Hematopoietic multipotent progenitor cell treated with erythropoietin and hydrocortisone succinate and interleukin-3 and kit ligand, for 4 days (in vitro differentiated cells): ENCODE measurements at regions not wholly inside any gene's neighbourhood (a gene's known extent, or its start where the extent isn't known, plus 50 kb on each side); places are given as distances from the start of the nearest gene placed in this dataset.
A peak's percentile ranks its signal among the peaks of the same experiment; 100 is the strongest.
"Not testable (repeated sequence)": the region's sequence is repeated elsewhere in the genome, so short reads cannot be mapped to it uniquely, and the experiment has no call there.

ENCODE experiments used
- DNase-seq: peaks from one replicate; pipeline ENCODE4 v3.0.0-alpha.2; 2015

- DNase-seq: no peak
These were observed 397.6 kb upstream of the MAF start for GRCh38 chr16:79998143-79998542.

GRCh38 chr16:79997257-79997656 is 396.7 kb upstream of the MAF start:
- peak; percentile 42 for DNase-seq

DNA sequence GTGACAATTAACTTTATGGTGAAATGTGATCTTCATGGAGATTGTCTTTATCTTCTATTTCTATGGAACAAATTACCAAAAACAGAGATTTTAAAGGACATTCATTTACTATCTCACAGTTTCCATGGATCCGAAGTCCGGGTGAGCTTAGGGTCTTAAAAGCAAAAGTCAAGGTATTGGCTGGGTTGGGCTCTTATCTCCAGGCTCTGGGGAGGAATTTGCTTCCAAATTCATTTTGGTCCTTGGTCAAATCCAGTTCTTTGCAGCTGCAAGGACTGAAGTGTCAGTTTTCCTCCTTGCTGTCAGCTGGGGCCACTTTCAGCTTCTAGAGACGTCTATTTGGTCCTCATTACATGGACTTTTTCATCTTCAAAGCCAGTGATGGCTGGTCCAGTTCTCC is 395.8 kb upstream of the MAF start:
- no peak for DNase-seq

DNA sequence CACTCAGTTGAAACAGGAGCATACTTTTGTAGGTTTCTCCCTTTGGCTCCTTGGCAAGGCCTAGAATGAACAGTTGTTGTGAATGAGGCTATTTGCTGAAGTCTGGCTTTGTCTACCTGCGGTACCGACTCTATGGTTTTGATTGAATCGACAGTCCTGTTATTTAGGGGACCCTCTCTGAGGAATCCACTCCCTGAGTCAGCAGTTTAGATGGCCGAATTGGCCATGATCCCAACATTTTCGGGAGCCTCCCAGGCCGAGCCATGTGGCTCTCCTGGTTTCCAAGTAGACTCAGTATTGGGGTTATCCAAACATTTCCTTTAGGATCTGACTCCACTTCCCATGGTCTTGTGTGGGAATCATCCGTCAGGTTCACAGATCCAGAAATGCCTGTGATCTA is 394.8 kb upstream of the MAF start:
- no peak for DNase-seq

GRCh38 chr16:79994418-79994817 is 393.9 kb upstream of the MAF start:
- DNase-seq: no peak

DNA sequence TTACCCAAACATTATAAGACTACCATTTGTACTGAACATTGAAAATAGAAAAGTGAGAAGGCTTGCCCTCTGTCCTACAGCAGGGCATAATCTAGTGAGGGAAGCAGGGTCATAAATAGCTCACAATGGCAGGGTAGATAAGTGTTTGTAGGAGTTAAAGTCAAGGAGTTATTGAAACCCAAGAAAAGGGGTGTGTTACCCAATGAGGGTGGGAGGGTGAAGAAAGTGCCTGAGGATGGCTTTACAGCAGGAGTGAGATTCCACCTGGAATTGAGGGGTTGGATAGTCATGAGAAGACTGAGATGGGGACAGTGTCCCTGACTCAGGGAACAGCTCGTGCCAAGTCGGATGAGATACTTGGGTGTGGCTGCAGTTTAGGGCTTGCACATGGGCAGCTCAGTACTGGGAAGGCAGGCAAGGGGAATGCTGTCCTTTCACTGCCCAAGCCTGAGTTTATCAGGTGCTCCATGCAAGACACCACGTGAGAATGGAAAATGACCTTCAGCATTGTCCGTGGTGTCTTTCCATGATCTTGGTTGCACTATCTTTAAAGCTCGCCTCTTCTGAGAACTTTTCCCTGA is 393.2 kb upstream of the MAF start:
- DNase-seq: no peak

- no peak for DNase-seq
These were observed 391.4 kb upstream of the MAF start for GRCh38 chr16:79991969-79992368.

GRCh38 chr16:79988721-79989220 is 388.2 kb upstream of the MAF start:
- no peak for DNase-seq

DNA sequence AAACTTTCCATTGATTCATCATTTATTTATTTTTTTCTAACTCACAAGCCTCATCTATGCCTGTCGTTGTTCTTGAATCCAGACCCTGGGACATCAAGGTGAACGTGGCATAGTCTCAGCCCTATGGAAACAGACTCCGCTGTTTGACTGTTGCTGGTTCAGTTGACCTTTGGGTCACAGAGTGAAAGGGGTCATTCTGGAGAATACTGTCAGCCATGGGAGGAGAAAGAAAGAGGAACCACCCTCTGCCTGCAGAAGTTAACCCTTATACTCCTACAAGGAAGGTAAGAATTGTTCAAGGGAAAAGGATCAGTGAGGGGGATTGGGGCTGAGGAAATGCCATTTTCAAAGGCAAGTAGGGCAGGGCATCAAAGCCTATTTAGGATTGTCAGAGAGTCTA is 387.6 kb upstream of the MAF start:
- no peak for DNase-seq

DNA sequence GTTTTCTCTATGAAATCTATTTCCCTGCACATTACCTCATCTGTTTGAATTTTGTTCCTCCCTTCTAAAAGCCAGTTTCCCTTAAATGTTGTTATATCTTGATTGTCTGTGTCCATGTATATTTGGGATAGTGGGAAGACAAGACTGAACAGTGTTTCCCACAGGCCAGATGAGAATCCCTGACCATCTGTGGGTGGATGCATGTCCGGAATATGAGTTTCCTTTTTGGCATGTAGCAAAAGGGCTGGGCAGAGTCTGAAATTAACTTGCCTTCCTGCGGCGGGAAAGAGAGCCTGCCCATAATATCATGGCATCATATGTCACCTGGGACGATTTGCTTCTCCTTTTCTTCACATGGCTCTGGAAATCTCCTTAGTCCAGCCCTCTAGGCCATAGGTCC is 385.8 kb upstream of the MAF start:
- no peak for DNase-seq

DNA sequence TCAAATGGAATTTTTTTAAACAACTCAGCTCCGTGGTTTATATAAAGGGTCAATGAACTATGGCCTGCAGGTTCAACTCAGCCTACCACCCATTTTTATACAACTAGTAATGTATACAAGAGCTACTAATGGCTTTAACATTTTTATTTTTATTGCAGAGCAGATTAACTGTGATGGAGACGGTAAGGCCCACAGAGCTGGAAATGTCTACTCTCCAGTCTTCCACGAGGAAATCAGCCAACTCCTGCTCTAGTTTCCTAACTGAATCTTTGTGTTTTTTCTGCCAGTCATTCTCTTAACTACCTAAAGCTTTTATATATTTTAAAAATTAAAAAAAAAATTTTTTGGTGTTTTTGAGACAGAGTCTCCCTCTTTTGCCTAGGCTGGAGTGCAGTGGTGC is 385.1 kb upstream of the MAF start:
- DNase-seq: no peak

- not testable (repeated sequence) for DNase-seq
These were observed 383.6 kb upstream of the MAF start for GRCh38 chr16:79984149-79984548.

GRCh38 chr16:79982862-79983261 is 382.3 kb upstream of the MAF start:
- DNase-seq: no peak

GRCh38 chr16:79982361-79982760 is 381.8 kb upstream of the MAF start:
- no peak for DNase-seq

- DNase-seq: no peak
These were observed 381.3 kb upstream of the MAF start for GRCh38 chr16:79981814-79982213.

DNA sequence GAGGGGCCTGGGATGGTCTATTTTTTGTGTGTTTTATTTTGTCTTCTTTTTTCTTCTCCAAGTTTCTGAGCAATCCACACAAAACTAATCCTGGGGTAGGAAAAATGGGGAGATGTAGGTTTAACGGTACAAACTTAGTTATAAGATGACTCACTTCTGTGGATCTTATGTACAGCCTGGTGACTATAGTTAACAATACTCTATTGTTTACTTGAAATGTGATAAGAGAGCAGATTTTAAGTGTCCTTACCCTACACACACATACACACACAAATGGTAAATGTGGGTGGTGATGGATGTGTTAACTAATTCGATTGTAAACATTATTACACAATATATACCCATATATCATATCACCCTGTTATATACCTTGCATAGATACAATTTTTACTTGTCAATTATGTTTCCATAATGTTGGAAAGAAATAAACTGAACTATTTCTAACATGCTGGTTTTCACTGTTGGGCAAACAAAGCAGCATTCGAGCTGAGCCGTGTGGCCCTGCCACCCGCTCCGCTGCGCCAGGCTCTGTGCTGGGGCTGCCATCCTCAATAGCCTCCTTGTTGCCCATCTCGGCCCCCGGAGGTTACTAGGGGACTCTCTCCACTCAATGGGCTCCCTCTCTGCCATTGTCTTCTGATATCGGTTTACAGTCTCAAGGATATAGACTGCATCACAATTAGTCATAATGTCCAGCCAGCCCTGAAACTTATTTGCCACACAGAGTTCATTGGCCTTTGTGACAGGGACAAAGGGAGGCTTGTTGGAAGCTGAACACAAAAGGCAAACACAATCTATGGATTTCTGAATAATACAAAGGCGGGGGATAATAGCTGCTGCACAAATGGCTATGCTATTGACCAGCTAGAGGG is 380.3 kb upstream of the MAF start:
- no peak for DNase-seq

- no peak for DNase-seq
These were observed 377.7 kb upstream of the MAF start for GRCh38 chr16:79977940-79978836.

- no peak for DNase-seq
These were observed 372.8 kb upstream of the MAF start for GRCh38 chr16:79973320-79973719.

DNA sequence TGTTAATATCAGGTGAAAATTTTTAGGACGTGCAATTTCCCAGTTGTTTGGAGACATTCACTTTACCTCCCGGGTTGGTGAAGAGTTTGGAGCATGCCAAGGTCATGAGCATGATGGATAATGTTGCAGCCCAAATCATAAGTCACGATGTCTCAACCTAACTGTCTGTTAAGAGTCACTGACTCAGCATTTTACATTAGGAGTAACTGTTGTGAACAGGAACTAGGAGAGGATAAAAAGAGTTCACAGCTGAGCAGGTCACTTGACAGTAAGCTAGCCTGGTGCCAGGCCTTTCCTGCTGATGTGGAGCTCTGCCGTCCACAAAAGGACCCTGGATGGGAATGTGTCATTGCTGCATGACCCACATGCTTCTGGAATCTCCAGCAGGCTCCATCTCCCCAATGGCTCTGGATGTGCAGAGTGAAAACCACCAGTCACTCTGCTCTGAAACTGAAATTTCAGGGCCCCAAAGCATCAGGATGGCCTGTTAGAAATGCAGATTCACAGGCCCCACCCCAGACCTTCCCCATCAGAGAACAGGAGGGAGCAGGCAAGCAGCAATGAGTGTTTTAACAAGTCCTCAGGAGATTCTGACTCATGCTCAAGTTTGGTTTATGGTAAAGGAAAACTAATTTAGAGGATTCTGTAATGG is 371.6 kb upstream of the MAF start:
- peak; percentile 75 for DNase-seq

- no peak for DNase-seq
These were observed 370.7 kb upstream of the MAF start for GRCh38 chr16:79971237-79971572.

- DNase-seq: peak; percentile 71
These were observed 370.2 kb upstream of the MAF start for GRCh38 chr16:79970551-79971236.

- DNase-seq: no peak
These were observed 369.6 kb upstream of the MAF start for GRCh38 chr16:79970087-79970486.
